NCI-H146 (cell line): ENCODE measurements at regions not wholly inside any gene's neighbourhood (a gene's known extent, or its start where the extent isn't known, plus 50 kb on each side); places are given as distances from the start of the nearest gene placed in this dataset.
"Not testable (repeated sequence)": the region's sequence is repeated elsewhere in the genome, so short reads cannot be mapped to it uniquely, and the experiment has no call there.

ENCODE experiments used
- DNase-seq: peaks from one replicate; lab custom pipeline; 2025; lab: John Stamatoyannopoulos, UW

DNA sequence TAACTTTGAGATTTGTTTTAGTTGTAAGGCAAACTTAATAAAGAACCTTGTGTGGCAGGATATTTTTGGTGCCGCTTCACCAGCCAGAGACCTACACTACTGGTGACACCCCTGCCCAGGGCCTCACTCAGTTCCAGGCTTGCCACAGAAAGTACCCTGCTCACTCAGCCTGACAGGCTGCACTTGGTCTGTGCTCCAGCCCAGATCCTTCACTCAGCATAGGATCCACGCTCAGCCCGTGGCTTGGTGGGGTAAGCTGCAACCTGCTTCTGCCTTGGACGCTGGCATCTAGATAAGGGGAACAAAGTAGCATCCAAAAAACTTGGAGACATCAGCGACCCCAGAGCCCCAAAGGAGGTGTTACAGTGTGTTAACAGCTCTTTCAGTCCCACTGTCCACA is 825.5 kb downstream of the EPHA3 start:
- DNase-seq = peak; percentile 54

DNA sequence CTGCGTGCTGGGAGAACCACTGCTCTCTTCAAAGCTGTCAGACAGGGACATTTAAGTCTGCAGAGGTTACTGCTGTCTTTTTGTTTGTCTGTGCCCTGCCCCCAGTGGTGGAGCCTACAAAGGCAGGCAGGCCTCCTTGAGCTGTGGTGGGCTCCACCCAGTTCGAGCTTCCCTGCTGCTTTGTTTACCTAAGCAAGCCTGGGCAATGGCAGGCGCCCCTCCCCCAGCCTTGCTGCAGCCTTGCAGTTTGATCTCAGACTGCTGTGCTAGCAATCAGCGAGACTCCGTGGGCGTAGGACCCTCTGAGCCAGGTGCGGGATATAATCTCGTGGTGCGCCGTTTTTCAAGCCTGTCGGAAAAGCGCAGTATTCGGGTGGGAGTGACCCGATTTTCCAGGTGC is 837.0 kb downstream of the EPHA3 start:
- DNase-seq = not testable (repeated sequence)

DNA sequence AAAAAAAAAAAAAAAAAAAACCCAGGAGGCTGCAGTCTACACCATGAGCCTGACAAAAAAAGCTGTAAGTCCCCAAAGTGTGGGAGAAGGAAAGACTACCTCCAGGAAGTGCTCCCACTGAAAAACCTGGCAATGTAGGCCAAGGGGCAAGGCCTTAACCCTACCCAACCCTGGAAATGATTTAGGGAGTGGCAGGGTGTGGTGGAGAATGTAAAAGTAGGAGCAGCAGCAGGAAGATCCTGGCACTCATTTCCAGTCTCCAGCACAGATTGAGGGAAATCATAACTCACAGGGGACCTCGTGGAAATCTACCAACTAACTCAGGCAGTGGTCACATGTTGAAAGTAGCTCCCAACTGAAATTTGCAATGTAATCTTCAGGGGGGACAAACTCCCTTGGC is 839.5 kb downstream of the EPHA3 start:
- no peak for DNase-seq

DNA sequence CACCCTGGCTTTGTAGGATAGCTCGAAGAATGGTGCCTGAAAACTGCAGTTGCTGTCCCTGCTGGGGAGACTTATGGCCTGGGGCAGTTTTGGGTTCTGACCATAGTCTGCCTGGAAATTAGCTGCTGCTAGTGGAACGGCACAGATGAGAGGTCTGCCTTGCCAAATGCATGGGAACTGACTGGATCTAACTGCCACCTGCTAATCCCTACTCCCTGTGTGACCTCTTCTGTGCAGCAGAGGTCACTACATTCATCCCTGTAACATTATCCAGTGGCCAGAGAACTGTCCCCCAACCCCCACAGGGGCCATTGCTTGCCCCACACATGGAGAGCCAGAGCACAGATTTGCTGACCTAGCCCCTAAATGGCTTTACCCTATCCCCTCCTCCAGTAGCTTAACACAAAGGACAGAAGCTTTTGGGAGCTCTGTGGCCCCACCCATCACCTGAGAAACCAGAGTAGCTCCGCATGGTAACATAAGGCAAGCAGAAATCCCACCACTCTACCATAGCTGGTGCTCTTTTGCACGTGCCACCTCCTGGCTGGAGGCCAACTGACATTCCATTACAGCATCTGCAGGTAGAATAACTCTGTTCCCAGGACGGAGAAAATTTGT is 840.0 kb downstream of the EPHA3 start:
- DNase-seq = peak; percentile 34

DNA sequence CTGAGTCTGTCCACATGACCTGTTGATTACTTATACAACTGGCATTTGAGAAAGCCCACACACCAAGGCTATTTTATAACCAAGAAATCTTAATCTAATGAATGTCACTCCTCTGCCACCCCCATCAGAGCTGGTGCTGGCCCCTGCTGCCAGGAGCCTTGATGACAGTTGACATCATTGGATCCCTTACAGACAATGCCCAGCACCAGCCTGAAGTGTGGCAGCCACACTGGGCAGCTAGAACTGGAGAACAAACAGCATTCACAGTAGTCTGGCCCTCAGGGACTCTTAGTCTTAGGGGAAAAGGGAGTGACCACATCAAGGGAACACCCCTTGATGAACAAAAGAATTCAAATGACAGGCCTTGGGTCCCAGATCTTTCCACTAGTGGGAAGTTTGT is 840.6 kb downstream of the EPHA3 start:
- DNase-seq = no peak

DNA sequence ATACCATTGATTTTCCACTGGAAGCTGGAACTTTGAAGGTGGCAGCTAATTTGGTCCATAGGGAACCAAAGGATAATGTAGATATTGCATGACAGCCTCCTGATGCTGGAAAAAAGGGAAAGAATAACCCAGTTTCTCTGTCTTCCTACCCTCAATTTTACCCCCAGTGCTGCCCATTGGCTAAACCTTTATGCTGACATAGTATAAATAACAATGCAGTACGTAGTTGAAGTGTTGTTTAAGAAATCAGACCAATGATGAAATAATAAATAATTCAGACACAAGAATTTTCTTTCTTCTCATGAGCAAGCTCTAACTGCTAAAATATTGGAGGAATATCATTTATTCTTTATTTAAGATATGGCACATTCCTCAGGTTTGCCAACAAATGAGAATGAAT is 843.4 kb downstream of the EPHA3 start:
- no peak for DNase-seq

DNA sequence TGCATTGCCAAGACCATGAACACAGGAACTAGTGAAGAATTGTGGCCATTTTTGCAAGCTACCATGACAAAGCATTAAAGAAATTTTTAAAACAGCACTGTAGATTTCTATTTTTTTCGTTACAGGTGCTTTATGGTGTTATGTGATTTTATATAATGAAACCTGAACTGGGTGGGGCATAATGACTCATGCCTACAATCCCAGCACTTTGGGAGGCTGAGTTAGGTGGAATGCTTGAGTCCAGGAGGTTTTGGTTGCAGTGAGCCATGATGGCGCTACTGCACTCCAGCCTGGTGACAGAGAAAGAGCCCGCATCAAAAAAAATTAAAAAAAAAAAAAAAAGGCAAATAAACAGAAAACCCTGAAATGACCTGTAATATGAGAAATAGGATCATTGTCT is 846.7 kb downstream of the EPHA3 start:
- no peak for DNase-seq

DNA sequence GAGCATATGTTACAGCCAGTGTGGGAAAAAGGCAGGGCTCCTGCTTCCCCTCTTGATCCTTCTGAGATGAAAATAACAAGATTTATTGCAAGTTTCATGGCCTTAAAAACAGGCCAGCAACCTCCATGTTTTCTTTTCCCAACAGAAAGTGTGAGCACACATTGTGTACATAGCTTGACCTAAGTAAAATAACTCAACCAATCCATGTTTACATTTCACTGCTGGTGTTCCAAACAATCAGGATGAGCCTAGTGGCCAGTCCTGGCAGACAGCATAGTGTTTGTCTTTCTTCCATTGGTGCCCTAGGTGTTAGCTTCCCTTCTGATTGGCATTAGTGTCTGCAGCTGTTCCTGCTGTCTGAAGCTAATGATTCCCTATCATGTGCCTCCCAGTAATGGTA is 847.7 kb downstream of the EPHA3 start:
- peak; percentile 85 for DNase-seq

DNA sequence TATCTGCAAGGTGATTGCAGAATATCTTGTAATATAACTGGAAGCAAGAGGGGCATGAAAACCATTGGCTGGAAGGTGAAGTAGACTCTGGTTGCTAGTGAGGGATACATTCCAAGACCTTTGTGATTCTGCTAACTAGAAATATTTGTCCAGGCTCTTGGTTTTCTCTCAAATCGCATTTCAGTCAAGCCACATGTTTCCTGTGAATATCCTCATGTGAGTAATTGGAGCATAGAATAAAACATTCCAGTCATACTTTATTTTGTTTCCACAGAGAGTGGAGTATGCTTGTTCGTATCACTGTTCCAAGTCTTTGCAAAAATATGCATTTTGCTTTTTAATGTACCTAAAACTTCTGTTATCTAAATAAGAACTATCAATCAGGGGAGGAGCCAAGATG is 850.0 kb downstream of the EPHA3 start:
- no peak for DNase-seq

DNA sequence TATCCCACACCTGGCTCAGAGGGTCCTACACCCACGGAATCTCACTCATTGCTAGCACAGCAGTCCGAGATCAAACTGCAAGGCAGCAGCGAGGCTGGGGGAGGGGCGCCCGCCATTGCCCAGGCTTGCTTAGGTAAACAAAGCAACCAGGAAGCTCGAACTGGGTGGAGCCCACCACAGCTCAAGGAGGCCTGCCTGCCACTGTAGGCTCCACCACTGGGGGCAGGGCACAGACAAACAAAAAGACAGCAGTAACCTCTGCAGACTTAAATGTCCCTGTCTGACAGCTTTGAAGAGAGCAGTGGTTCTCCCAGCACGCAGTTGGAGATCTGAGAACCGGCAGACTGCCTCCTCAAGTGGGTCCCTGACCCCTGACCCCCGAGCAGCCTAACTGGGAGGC is 850.7 kb downstream of the EPHA3 start:
- not testable (repeated sequence) for DNase-seq

DNA sequence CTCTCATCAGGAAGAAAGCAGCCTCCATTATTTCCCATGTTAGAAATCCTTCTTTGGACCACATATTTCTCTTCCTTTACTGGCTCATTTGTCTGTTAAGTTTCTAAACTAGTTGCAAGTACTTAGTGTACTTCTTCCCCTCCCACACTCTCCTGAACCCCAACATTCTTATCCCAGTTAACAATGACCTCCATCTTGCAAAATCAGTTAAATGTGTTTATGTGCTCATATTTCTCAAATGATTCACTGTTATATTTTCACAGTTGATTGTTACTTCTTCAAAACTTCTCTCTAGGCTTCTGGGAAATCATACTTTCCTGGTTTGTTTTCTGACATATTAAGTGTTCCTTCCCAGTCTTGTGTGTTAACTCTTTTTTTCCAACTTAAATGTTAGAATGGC is 856.9 kb downstream of the EPHA3 start:
- no peak for DNase-seq

DNA sequence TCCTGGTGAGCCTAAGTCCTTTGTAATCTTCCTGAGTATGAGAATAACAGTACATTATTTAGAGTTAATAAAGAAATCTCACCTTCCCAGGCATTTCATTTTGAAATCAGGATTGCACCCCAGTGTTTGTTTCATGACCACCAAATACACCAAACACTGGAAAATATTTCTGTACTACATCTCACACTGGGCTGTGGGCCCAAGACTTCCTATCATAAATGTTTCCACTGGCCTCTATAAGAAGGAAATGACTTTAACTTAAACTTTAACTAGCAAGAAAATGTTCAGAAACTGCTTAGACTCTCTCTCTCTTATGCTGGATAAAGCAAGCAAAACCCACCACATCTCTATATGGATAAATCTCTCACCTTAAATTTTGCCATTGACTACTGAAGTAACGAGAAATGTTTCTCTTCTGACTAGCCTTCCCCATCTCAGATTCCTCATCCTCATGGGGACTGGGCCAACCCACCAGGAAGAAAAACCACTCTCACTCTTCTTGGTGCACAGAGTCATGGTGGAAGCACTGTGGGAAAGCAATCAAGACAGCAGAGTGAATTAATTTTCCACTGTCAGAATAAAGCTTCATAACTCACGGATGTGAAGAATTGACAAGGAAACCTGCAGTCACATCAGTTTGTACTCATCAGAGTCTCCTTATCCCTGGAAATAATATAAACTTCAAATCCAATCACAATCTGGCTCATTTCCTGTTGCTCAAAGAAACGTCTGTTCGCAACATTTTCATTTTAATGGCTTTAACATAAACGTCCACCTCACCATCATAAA is 859.6 kb downstream of the EPHA3 start:
- no peak for DNase-seq

DNA sequence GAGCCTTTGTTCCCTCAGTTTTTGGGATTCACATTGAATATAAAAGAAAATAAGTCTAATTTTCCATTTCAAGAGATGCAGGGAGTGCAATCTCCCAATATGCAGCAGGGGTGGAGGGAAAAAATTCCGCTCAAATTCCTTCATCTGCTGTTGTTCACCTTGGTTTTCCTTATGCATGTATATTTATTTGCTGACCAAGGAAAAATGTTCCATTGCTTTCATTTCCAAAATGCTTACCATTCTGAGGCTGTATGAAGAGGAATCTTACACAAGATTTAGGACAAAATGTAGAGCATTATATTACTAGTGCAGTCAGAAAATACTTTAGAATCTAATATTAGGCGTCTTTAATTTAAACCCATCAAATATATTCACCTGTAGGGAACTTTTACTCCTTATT is 863.9 kb downstream of the EPHA3 start:
- no peak for DNase-seq

DNA sequence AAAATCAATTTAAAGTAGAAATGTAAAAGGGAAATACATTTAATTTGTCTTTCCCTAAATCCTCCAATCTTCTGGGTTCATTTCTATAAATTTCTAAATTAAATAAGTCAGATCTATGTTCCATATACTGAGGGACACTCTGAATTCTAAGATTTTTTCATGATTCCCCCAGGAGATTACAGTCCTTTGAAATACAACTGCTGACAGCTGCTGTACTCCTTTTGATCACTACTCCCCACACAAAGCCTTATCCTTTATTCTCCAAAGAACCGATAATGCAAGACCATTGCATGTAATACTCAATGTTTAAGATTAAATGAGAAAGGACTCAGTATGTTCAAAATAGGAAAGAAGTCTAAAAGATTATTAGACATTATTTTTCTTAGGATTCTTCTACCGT is 865.7 kb downstream of the EPHA3 start:
- no peak for DNase-seq

DNA sequence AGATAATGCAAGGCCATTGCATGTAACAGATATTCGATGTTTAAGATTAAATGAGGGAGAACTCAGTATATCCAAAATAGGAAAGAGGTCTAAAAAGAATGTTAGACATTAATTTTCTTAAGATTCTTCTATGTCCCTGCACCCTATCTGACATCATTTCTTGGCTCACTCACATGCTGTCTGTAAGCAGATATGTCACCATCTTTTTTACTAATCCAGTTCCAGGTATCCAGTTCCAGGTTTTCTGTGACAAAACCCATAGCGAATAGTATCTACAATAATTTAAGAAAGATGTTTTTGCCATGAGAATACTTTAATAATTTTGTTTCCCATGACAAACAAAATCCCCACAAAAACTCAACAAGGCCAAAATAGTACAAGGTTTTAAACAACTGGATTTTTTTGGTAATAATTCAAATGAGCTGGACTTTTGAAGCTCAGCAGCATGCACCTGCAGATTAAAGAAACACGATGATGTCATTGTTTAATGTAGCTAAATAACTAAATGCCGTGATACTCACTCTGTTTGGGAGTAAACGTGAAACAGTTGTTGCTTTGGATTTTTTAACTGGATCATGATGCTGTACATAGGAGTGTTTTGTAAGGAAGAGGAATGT is 867.6 kb downstream of the EPHA3 start:
- no peak for DNase-seq

DNA sequence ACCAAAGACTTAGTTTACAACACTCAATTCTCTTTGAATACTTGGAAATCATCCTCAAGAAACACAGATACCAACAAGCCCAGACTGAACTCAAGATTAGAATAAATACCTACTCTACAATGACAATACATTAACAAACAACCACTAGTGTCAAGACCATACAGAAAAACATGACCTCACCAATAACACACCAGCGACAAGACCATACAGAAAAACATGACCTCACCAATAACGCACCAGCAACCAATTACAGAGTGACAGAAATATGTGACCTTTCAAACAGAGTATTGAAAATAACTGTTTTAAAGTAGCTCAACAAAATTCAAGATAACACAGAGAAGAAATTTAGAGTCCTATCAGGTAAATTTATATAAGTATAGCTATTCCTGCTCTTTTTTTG is 876.0 kb downstream of the EPHA3 start:
- DNase-seq = no peak

DNA sequence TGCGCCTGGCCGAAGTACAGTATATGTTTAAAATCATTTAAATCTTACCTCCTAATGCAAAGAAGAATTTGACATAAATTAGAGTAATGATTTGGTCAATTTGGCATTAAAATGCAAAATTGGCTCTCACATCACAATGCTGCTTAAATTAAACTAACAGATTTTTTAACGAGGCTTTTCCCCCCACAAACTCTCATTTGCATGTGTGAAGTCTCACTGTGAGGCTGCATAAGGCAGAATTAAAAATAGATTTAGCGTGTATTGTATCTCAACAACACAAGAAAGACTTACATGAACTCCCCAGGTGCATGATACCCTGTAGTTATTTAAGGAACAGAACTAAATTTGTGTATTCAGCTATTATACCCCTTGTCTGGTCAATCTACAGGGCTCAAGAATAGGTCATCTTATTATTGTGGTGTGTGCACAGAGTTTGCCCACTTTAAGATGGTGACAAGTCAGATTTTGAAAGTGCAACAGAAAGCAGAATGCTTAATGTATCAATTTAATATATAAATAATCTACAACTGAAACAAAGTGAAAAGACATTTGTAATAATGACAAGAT is 897.9 kb downstream of the EPHA3 start:
- DNase-seq = no peak

DNA sequence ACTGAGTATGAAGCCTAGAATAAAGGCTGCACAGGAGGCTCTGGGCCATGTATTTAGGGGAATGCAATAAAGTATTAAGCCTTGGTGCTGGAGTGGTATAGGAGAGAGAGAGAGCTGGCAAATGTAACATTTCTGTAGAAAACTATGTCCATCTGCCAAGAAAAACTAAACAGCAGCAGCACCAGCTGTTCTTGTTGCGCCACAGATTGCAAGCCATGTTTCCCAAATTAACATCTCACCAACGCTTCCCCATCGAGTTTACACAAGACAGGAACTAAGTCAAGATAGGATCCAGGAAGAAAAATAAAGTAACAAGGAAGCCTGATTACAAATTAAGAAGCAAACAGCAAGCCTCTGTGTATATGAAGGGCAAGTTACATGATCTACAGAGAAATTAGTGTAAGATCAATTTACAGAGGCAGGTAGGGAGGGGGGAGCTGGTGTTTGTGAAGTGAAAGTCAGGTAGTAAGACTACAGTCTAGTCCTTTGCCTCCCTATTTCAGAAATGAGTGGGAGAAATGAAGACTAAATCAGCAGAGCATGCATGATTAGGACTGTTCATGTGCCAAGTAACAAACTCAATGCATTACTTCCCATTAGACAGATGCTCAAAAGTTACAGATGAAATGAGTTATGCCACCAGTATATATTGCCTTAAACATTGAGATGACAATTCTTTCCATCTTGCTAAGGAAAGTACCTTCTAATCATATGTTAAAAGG is 900.5 kb downstream of the EPHA3 start:
- DNase-seq = no peak

DNA sequence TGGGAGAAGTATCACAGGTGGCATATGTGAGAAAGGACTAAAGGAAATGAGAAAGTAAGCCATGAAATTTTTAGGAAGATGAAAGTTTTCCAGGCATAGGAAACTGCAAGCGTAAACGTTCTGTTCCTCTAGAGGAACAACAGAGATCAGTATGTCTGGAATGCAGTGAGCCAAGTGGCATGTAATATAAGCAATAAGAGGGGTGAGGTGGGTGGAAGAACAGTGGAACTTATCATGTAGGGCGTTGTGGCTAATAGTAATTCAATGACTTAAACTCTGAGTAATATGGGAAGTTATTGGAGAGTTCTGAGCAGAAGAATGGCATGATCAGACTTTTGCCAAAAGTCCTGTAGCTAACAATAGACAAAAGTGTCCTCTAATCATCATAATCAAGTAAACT is 902.9 kb downstream of the EPHA3 start:
- no peak for DNase-seq

DNA sequence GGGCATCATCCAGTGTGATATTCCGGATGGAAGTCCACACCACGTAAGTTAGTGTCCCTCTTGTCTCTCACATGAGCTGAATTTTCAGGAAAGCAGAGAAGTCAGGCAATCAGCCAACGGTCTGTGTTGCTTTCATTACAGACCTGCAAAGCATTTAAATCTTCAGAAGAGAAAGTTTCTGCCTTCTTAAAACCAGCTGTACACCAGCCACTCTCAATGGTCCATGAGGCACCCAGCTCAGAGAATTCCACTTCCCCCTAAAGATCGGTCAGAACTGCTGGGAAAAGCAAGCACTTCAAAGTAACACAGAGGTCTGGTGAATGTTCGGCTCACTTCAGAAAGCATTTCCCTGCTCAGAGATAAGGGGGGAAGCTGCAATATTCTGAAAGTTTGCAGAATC is 903.7 kb downstream of the EPHA3 start:
- DNase-seq = no peak

DNA sequence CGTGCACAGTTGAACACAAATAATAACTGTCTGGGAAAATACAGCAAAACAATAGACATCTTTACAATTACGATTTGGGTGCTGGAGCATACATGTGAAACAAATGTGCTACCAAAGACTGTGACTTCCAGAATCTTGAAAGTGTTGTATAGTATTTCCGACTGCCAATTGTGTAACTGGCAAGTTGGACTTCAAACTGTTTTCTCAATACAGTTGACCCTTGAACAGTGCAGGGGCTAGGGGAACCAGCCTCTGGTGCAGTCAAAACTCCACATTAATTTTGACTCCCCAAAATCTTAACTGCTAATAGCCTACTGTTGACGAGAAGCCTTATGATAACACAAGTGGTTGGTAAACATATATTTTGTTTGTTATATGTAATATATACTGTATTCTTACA is 904.2 kb downstream of the EPHA3 start:
- no peak for DNase-seq

DNA sequence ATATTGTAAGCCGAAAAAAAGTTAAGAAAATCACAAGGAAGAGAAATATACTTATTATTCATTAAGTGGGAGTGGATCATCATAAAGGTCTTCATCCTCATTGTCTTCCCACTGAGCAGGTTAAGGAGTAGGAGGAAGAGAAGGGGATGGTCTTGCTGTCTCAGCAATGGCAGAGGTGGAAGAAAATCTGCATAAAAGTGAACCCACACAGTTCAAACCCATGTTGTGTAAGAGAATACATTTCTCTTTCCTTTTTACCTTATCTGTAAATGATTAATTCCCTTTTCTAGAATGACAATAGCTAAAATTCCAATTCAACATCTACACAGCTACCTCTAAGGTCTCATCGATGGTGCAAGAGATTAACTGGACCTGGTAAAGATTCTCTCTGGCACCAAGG is 904.6 kb downstream of the EPHA3 start:
- no peak for DNase-seq
